MM.1S (cell line): ENCODE measurements at regions not wholly inside any gene's neighbourhood (a gene's known extent, or its start where the extent isn't known, plus 50 kb on each side); places are given as distances from the start of the nearest gene placed in this dataset.

Experiments used
- EZH2 ChIP-seq: fragments of 300-600 bp; sonication (generic); optimal IDR thresholded peaks from 2 replicates; pipeline ENCODE3; 2017; ENCODE audit warnings: low read depth, mild to moderate bottlenecking, antibody characterized with exemption, low read length, mixed read lengths
- EZH2phosphoT487 ChIP-seq: fragments of 300-600 bp; sonication (generic); IDR thresholded peaks from 2 replicates; pipeline ENCODE4 v1.6.1; 2018; ENCODE audit warnings: antibody characterized with exemption, low read length
- TF ChIP-seq, protein P1 (sequence below): fragments of 300-600 bp; sonication (generic); IDR thresholded peaks from 2 replicates; pipeline ENCODE4 v1.5.1; 2016; ENCODE audit warnings: antibody characterized with exemption, low read length, mixed read lengths

DNA sequence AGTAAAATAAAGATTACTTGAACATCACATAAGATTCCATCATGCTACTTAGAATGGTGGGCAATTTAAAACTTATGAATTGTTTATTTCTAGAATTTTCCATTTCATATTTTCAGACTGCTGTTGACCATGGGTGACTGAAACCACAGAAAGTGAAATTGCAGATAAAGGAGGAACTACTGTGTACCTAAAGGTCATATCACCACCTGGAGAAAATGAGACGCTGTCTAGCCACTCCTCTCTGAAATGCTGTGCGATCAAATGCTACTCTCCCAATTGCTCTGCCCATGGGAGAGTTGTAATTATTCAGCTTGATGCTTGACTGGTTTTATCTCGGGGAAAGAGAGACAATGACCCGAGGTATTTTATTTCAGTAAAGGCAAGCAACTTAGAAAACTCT is 128.9 kb upstream of the ERCC4 start:
- TF ChIP-seq, protein P1, sequence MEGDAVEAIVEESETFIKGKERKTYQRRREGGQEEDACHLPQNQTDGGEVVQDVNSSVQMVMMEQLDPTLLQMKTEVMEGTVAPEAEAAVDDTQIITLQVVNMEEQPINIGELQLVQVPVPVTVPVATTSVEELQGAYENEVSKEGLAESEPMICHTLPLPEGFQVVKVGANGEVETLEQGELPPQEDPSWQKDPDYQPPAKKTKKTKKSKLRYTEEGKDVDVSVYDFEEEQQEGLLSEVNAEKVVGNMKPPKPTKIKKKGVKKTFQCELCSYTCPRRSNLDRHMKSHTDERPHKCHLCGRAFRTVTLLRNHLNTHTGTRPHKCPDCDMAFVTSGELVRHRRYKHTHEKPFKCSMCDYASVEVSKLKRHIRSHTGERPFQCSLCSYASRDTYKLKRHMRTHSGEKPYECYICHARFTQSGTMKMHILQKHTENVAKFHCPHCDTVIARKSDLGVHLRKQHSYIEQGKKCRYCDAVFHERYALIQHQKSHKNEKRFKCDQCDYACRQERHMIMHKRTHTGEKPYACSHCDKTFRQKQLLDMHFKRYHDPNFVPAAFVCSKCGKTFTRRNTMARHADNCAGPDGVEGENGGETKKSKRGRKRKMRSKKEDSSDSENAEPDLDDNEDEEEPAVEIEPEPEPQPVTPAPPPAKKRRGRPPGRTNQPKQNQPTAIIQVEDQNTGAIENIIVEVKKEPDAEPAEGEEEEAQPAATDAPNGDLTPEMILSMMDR = no peak
- TF ChIP-seq EZH2 (no peak), EZH2phosphoT487 (no peak)
